GM12878 (cell line): ENCODE measurements at regions not wholly inside any gene's neighbourhood (a gene's known extent, or its start where the extent isn't known, plus 50 kb on each side); places are given as distances from the start of the nearest gene placed in this dataset.

ENCODE experiments used
- CBFB ChIP-seq: IDR thresholded peaks from 2 replicates; pipeline ENCODE4 v1.6.1; 2016; ENCODE audit warnings: antibody characterized with exemption, low read depth
- CBX3 ChIP-seq: fragments of 200-600 bp; sonication (generic); IDR thresholded peaks from 2 replicates; pipeline ENCODE4 v1.6.1; 2016; ENCODE audit warnings: low read depth, borderline replicate concordance
- EP300 ChIP-seq, 2 experiments: fragments of 150-350 bp in 1 of 2; IDR thresholded peaks; 2 replicates each; pipeline ENCODE4 v1.6.1; 2011 to 2012; ENCODE audit warnings: low read depth in 2 of 2, low read length in 2 of 2, borderline replicate concordance in 1 of 2, improper control_type of control experiment in 1 of 2, inconsistent platforms in 1 of 2; ENCODE audit not compliant: control insufficient read depth in 1 of 2
- IKZF2 ChIP-seq, 2 experiments: fragments of 450-650 bp; IDR thresholded peaks; 2 replicates each; pipeline ENCODE4 v1.6.1; 2017; ENCODE audit warnings: mild to moderate bottlenecking in 2 of 2, moderate library complexity in 2 of 2
- KDM1A ChIP-seq: fragments of 200-600 bp; sonication (generic); IDR thresholded peaks from 2 replicates; pipeline ENCODE4 v1.6.1; 2016; ENCODE audit warnings: borderline replicate concordance
- MYB ChIP-seq: fragments of 150-350 bp; IDR thresholded peaks from 2 replicates; pipeline ENCODE4 v1.6.1; 2014; ENCODE audit warnings: mild to moderate bottlenecking, low read depth, low read length, borderline replicate concordance
- NR2F1 ChIP-seq: fragments of 450-650 bp; conservative IDR thresholded peaks from 2 replicates; pipeline ENCODE4 v1.6.1; 2017; ENCODE audit warnings: mild to moderate bottlenecking
- PKNOX1 ChIP-seq: fragments of 450-650 bp; IDR thresholded peaks from 2 replicates; pipeline ENCODE4 v1.6.1; 2016; ENCODE audit warnings: mild to moderate bottlenecking
- PRDM15 ChIP-seq: fragments of 450-650 bp; formaldehyde crosslinking; IDR thresholded peaks from 2 replicates; pipeline ENCODE4 v1.4.0; 2020; ENCODE audit warnings: mild to moderate bottlenecking, moderate library complexity
- RAD51 ChIP-seq: fragments of 450-650 bp; IDR thresholded peaks from 2 replicates; pipeline ENCODE4 v1.6.1; 2016; ENCODE audit warnings: moderate library complexity, mild to moderate bottlenecking, inconsistent platforms
- SREBF1 ChIP-seq: IDR thresholded peaks from 2 replicates; pipeline ENCODE4 v1.6.1; 2012; ENCODE audit warnings: mild to moderate bottlenecking, low read length
- STAT1 ChIP-seq: fragments of 450-650 bp; conservative IDR thresholded peaks from 2 replicates; pipeline ENCODE4 v1.6.1; 2014; ENCODE audit warnings: antibody characterized with exemption, mild to moderate bottlenecking
- TAF1 ChIP-seq: IDR thresholded peaks from 2 replicates; pipeline ENCODE4 v1.6.1; 2011; ENCODE audit warnings: mild to moderate bottlenecking, low read depth, low read length, borderline replicate concordance
- TBL1XR1 ChIP-seq: IDR thresholded peaks from 2 replicates; pipeline ENCODE4 v1.6.1; 2012; ENCODE audit warnings: low read depth, low read length, improper control_type of control experiment
- USF2 ChIP-seq: IDR thresholded peaks from 2 replicates; pipeline ENCODE4 v1.6.1; 2011; ENCODE audit warnings: low read depth, low read length, improper control_type of control experiment, borderline replicate concordance
- ZNF592 ChIP-seq: fragments of 450-650 bp; IDR thresholded peaks from 2 replicates; pipeline ENCODE4 v1.6.1; 2017; ENCODE audit warnings: mild to moderate bottlenecking, moderate library complexity
- ZSCAN29 ChIP-seq: fragments of 450-650 bp; IDR thresholded peaks from 2 replicates; pipeline ENCODE4 v1.6.1; 2017; ENCODE audit warnings: mild to moderate bottlenecking, moderate library complexity

DNA sequence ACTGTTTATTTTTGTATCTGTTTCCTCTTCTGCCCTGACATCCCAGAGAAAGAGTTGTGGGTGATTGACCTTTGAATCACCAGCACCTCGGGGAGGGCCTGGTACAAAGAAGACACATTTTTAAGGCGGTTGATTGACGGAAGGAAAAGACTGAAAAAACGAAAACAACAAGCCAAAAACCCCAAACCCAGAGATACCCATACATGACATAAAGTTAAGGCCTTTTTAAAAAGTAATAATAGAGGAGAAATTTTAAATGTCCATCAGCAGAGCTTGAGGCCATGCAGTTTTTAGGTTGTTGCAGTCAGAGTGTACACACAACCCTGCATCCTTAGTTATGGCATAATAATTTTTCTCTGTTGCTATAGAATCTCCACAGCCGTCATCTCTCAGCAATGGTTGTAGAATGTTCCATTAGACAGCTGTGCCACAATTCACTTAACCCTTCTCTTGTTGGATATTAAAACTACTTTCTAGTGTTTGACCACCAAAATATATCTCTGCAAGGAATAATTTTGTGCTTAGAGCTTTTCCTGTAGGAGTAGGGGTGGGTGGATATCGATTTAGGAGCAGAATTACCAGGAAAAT, 110.2 kb downstream of the GNL3L start (continued):
- TF ChIP-seq PKNOX1 (peak; percentile 70; the same call in 1 of the 2 replicates), MYB (no peak), RAD51 (no peak), ZNF592 (no peak), NR2F1 (peak; percentile 27; the same call in 1 of the 2 replicates), CBFB (no peak), TAF1 (no peak), IKZF2 (IDR thresholded peaks at IDR 0.05) (0 out of 4 replicates have a peak, but pooled peaks of 1 of the 2 experiments have one; percentile 1), SREBF1 (no peak), USF2 (no peak), STAT1 (no peak), EP300 (IDR thresholded peaks at IDR 0.05; ENCODE audit: borderline replicate concordance in 1 of 2, control insufficient read depth in 1 of 2, low read depth in 2 of 2, low read length in 2 of 2) (no peak), TBL1XR1 (no peak), ZSCAN29 (no peak), CBX3 (no peak), PRDM15 (CRISPR knock-in tag) (no peak), KDM1A (no peak)
